ENCODE measurements at regions not wholly inside any gene's neighbourhood (a gene's known extent, or its start where the extent isn't known, plus 50 kb on each side); places are given as distances from the start of the nearest gene placed in this dataset.

GRCh38 chrX:94551831-94552230, 877.8 kb downstream of the FAM133A start:
- TF ChIP-seq, protein P1, sequence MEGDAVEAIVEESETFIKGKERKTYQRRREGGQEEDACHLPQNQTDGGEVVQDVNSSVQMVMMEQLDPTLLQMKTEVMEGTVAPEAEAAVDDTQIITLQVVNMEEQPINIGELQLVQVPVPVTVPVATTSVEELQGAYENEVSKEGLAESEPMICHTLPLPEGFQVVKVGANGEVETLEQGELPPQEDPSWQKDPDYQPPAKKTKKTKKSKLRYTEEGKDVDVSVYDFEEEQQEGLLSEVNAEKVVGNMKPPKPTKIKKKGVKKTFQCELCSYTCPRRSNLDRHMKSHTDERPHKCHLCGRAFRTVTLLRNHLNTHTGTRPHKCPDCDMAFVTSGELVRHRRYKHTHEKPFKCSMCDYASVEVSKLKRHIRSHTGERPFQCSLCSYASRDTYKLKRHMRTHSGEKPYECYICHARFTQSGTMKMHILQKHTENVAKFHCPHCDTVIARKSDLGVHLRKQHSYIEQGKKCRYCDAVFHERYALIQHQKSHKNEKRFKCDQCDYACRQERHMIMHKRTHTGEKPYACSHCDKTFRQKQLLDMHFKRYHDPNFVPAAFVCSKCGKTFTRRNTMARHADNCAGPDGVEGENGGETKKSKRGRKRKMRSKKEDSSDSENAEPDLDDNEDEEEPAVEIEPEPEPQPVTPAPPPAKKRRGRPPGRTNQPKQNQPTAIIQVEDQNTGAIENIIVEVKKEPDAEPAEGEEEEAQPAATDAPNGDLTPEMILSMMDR (IDR thresholded peaks at IDR 0.05), result no peak
- no peak for TF ChIP-seq ZFX (IDR thresholded peaks at IDR 0.05; ENCODE audit: borderline replicate concordance)
